ENCODE measurements at regions not wholly inside any gene's neighbourhood (a gene's known extent, or its start where the extent isn't known, plus 50 kb on each side); places are given as distances from the start of the nearest gene placed in this dataset.

DNA sequence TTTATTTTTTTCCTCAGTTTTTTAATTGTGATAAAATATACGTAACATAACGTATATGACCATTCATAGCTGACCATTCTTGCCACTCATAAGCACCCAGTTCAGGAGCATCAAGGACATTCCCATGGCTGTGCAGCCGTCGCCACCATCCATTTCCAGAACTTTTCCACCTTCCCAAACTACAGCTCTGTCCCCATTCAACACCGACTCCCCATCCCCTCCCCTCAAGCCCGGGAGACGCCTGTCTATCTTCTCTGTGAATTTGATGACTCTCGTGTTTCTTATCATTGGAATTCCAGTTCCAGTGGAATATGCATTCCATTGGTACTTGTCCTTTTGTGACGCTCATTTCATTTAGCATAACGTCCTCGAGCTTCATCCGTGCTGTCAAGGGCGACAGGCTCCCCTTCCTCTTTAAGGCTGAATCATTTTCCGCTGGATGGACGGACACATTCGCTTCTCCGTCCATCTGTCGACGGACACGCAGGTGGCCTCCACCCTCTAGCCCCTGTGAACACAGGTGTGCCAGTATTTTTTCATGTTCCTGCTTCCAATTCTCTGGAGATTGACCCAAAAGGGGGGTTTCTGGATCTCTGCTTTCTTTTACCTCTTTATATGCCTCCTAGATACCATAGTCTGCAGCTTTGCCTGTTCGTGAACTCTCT, 88.1 kb downstream of the YTHDF1 start:
- DNase-seq: no peak

- no peak for DNase-seq
Observed at GRCh38 chr20:63126876-63127699, 88.8 kb downstream of the YTHDF1 start.

DNA sequence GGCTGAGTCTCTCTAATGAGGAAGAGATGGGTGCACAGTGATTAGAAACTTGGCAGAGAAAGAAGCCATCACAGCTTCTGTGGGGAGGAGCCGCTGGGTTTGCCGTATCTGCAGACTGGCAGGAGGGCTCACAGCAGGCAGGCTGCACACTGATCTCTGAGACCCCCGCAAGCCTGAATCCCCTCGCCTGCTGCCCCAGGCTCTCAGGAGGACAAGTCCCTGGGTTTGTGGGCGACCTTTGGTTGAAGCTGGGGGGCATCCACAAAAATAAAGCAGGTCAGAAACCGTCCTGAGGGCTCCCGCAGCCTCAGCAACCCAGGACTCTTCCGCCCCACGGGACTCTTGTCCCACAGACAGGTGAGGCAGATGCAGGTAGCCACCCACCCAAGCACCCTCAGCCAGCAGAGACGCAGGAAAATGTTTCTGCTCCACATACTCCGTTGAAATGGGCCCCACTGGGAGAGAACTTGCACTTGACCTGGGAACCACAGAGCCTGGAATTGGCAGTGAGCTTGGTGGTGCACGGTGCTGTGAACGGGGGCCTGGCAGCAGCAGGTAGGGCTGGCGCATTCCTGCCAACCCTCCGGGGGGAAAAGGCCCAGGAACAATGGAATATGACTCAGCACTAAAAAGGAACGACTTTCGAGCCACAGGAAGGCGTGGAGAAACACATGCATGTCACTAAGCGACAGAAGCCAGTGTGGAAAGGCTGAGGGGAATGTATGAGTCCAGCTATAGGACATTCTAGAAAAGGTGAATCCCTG, 89.9 kb downstream of the YTHDF1 start:
- no peak for DNase-seq

- no peak for DNase-seq
Observed at GRCh38 chr20:63125581-63125837, 90.4 kb downstream of the YTHDF1 start.

DNA sequence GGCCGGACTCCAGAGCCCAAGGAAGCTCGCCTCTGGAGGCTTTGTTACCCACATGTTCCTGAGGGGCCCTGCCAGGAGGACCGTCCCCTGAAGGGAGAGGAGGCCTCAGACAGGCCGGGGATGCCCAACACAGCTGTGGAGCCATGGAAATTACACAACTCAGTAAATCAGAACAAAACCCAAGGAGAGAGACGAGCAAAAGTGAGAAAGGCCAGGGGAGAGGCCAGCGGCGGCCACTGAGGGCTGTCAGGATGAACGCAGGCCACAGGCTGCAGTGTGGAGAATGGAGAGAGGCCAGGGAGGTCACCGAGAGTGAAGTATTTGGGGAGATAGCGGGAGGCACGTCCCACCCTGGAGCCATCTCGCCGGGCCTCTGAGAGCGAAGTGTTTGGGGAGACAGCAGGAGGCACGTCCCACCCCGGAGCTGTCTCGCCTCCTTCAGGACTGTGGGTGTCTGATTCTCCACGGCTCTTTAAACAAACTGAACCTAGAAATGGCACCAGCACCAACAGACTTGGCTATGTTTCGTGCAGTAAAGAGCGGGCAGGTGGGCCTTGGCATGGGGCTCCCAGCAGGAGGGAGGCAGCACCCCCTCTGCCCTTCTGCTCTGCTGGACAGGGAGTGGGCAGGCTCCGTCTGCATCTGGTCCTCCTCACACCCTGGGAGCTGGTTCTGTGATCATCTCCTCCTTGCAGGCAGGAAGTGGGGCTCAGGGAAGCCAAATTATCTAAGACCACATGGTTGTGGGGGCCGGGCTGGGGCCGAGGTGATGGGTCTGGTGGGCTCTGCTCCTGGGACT, 91.0 kb downstream of the YTHDF1 start:
- no peak for DNase-seq

GRCh38 chr20:63124092-63124781, 91.7 kb downstream of the YTHDF1 start:
- DNase-seq: no peak

DNA sequence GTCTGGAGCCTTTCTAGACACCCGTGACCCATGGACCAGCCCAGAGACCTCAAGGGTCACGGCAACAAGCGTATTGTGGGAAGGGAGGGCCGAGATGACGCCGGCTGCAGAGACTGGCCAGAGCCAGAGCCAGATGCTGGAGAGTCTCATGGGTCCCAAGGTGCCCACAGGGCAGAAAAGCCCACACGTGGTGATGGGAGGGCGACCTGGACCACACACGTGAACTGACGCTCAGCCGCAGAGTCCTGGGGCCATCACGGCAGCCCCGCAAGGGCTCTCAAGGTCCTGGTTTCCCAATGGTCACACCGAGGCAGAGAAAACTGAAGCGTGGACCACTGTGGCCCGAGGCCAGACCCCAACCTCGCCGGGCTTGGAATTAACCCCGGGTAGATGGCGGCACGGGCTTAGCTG, 92.6 kb downstream of the YTHDF1 start:
- no peak for DNase-seq

DNA sequence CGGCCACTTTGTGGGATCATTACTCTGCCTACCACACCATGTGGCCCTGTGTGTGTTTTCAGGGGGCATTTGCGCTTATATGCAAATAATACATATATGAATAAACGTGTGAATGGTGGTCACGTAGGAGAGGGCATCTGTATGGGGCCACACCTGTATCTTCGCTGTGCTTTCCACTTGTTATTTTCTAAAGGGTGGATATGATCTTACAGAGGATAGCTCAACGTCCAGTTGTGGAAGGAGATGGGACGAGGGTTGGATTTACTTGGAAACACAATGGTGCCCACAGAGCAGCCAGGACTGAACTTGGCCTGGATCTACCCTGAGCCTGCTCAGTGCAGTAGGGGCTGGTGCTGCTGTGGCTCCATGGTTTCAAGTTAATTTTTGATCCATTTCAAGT, 93.3 kb downstream of the YTHDF1 start:
- DNase-seq: no peak

DNA sequence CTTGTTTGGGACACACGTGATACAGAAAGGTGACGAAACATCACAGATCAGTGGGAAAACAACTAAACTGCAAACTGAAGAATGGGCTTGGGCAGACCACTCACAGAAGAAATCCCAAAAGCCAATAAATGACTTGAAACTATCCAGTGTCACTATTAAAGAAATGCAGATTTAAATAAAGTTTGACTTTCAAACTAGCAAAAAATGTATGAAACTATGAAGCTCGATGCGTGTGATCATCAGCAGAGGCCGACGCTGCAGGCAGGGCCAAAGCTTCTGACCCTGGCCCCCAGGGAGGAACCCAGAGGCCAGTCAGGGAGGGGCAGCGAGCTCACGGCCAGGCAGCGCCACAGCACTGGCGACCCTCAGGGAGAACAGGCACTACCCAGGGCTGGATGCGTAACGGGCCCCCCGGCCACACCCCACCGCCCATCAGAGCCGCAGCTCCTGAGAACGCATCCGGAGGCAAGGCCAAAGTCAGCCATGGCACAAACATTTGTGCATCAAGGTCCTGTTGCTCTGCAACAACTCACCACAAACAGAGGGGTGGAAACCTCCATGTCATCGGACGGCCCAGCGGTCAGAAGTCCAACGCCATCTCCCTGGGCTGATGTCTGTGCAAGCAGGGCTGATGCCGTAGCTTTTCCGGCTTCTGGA, 94.1 kb downstream of the YTHDF1 start:
- DNase-seq: no peak

- DNase-seq: no peak
Observed at GRCh38 chr20:63121246-63121645, 94.7 kb downstream of the YTHDF1 start.

DNA sequence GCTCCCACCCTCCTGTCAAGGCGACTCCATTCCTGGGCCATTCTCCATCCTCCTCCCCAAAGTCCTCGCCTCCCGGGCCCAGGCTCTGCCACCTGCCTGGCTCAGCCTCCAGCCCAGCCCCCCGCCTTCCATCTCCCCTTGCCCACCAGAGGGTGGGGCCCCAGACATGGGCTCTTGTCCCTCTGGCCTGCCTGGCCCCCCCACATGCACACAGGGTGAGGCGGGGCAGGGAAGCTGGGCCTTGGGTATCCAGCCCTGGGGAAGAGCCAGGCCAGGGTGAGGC, 95.2 kb downstream of the YTHDF1 start:
- DNase-seq: no peak

- DNase-seq: no peak
Observed at GRCh38 chr20:63119963-63120807, 95.7 kb downstream of the YTHDF1 start.

DNA sequence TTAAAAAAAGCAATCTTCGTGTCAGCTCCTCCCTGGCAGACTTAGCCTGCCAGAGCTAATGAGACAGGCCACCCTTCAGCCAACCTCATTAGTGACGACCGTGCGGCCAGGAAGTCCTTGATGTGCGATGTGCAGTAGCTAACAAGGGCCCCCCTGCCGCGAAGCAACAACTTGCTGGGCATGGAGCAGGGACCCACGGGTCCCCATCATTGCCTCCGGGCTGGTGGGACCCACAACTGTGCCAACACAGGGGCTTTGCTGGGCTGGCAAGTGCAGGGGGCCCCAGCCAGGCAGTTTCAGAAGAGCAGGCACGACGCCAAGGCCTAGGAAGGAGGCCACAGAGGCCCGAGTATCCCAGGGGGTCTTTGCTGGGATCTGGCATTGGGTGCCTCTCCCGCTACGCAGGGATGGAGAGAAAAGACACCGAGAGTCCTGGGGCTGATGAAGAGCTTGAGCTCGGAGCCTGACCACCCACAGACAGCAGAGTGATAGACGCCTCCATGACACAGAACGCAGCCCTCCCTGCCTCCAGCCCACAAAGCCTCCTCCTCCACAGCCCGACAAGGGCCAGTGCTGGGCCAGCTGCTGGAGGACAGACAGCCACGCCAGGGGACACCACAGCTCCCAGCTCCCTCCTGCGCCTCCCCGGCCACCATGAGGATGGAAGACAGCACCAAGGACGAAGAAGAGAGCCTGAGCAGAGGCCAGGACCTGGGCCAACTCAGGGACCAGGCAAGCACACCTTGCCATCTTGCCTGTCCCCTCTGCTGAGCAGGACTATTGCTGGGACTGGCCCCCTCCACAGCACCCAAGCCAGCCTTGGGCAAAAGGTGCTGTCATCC, 96.6 kb downstream of the YTHDF1 start:
- no peak for DNase-seq

DNA sequence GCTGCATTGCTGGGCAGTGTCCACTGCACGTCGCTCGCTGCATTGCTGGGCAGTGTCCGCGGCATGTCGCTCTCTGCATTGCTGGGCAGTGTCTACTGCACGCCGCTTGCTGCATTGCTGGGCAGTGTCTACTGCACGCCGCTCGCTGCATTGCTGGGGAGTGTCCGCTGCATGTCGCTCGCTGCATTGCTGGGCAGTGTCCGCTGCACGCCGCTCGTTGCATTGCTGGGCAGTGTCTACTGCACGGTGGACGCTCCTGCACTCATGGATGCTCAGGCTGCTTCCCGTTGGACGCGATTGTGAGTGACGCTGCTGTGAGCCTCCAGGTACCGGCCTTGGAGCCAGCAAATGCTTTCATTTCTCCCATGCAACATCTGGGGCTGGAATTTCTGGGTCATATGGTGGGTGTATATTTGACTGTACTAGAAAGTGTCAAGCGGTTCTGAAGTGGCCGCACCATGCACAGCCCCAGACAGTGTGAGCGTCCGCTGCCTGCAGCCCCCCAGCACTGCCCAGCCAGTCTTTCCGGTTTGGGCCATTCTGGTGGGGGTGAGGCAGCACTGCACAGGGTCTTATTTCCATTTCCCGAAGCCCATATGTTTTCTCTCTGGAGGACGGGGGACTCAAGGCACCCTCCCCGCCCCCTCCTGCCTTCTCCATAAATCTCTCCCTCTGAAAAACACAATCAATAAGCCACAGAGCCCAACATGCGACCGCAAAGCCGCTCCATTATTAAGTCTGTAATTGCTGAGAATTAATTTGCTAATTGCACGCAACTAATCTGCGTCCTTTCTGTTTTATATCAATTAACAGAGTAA, 97.4 kb downstream of the YTHDF1 start:
- DNase-seq: no peak

DNA sequence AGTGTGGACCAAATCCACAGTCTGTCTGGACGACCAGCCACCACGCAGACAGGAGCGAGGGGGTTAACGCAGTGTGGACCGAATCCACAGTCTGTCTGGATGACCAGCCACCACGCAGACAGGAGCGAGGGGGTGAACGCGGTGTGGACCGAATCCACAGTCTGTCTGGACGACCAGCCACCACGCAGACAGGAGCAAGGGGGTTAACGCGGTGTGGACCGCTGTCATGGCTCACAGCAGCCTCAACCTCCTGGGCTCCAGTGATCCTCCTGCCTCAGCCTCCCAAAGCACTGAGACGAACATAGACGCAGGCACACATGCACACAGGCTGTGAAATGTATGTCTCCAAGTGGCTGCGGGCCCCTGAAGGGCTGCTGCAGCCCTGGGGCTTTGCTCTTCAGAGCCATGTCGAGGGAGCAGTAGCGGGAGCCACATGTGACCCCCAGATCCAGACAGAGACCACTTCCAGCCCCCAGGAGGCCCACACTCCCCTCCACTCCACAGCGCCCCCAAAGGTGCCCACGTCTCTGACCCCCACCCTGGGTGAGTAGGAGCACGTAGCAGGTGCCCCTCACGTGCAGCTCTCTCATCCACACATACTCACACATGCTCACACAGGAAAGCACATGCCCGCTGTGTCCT, 98.1 kb downstream of the YTHDF1 start:
- DNase-seq: no peak

- DNase-seq: no peak
Observed at GRCh38 chr20:63117151-63117550, 98.8 kb downstream of the YTHDF1 start.

DNA sequence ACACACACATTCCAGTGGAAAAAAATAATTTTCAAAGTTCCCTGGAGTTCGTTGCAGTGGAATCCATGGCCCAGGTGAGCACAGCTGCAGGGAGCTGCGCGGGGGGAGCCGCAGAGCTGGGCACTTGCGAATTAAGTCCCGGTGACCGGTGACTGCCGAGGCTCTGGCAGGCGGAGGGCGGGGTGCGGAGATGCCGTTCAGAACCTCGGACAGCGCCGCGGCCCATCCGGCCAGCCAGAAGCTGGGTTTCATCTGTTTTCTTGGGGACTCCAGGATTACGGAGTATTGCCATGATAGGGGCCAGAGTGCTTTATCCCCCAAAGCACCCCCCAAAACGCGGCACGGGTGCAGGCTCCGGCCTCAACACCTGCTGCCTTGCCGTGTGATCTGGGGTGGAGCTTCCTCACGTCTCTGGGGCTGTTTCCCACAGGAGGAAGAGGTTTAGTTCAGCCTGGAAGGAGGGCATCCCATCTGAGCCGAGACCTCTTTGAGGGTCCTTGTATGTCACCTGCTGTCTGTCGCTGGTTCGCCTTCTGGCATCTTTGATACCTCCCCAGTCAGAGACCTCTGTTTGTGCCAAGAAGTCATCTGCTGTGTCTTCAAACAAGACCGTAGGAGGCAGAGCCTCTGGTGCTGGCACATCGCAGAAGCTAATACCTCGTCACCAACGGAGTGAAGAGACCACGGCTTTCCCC, 99.4 kb downstream of the YTHDF1 start:
- DNase-seq: no peak

All from activated T-cell treated with anti-CD3 and anti-CD28 coated beads, Interleukin-2, amount 50 U/mL, for 48 hours (primary cell).